Loucy (cell line): ENCODE measurements at regions not wholly inside any gene's neighbourhood (a gene's known extent, or its start where the extent isn't known, plus 50 kb on each side); places are given as distances from the start of the nearest gene placed in this dataset.

ENCODE experiments used
- H2AFZ ChIP-seq: fragments of 200-600 bp; sonication (generic); 2 replicates; pipeline ENCODE4 v1.6.0; 2016; ENCODE audit warnings: antibody characterized with exemption, mild to moderate bottlenecking, low read length, moderate library complexity
- H3F3A ChIP-seq: fragments of 200-600 bp; 2 replicates; pipeline ENCODE4 v1.6.0; 2016; ENCODE audit warnings: antibody characterized with exemption, low read depth, mild to moderate bottlenecking
- H3K27me3 ChIP-seq: fragments of 200-600 bp; sonication (generic); 2 replicates; pipeline ENCODE4 v1.6.1; 2014; ENCODE audit warnings: low read length, mild to moderate bottlenecking; ENCODE audit not compliant: insufficient read depth, poor library complexity, severe bottlenecking
- H3K36me3 ChIP-seq: fragments of 200-600 bp; sonication (generic); 2 replicates; pipeline ENCODE4 v1.6.1; 2016; ENCODE audit warnings: low read length; ENCODE audit not compliant: insufficient read depth
- H3K4me1 ChIP-seq: fragments of 200-600 bp; sonication (generic); 2 replicates; pipeline ENCODE4 v1.5.1; 2014; ENCODE audit warnings: low read length, mild to moderate bottlenecking; ENCODE audit not compliant: insufficient read depth, poor library complexity, severe bottlenecking
- H3K4me2 ChIP-seq: fragments of 200-600 bp; sonication (generic); 2 replicates; pipeline ENCODE4 v1.6.0; 2014; ENCODE audit warnings: antibody characterized with exemption, low read length, low read depth, mild to moderate bottlenecking; ENCODE audit not compliant: poor library complexity, severe bottlenecking
- H3K4me3 ChIP-seq: fragments of 200-600 bp; sonication (generic); 2 replicates; pipeline ENCODE4 v1.5.1; 2014; ENCODE audit warnings: low read length, mild to moderate bottlenecking, mixed read lengths; ENCODE audit not compliant: poor library complexity, severe bottlenecking
- H3K79me2 ChIP-seq: fragments of 200-600 bp; sonication (generic); 2 replicates; pipeline ENCODE4 v1.6.1; 2014; ENCODE audit warnings: low read length; ENCODE audit not compliant: insufficient read depth
- H3K9ac ChIP-seq: fragments of 200-600 bp; sonication (generic); 2 replicates; pipeline ENCODE4 v1.6.0; 2014; ENCODE audit warnings: mild to moderate bottlenecking, low read depth, low read length, moderate library complexity; ENCODE audit not compliant: poor library complexity, severe bottlenecking
- H3K9me2 ChIP-seq: fragments of 200-600 bp; sonication (generic); replicated peaks from 2 replicates; pipeline ENCODE4 v1.6.1; 2016; ENCODE audit warnings: low read depth, low read length, mixed read lengths
- H3K9me3 ChIP-seq: fragments of 200-600 bp; sonication (generic); 2 replicates; pipeline ENCODE4 v1.6.1; 2014; ENCODE audit warnings: mild to moderate bottlenecking, antibody characterized with exemption, low read length, low read depth; ENCODE audit not compliant: insufficient read depth
- H4K20me1 ChIP-seq: fragments of 200-600 bp; sonication (generic); 2 replicates; pipeline ENCODE4 v1.6.0; 2014; ENCODE audit warnings: antibody characterized with exemption, low read length, mild to moderate bottlenecking; ENCODE audit not compliant: insufficient read depth, poor library complexity, severe bottlenecking
- CTCF ChIP-seq: fragments of 200-600 bp; sonication (generic); conservative IDR thresholded peaks from 2 replicates; pipeline ENCODE4 v1.5.1; 2014; ENCODE audit warnings: mild to moderate bottlenecking, antibody characterized with exemption, low read length
- EZH2phosphoT487 ChIP-seq: fragments of 200-600 bp; IDR thresholded peaks from 2 replicates; pipeline ENCODE4 v1.6.1; 2018; ENCODE audit warnings: antibody characterized with exemption, mild to moderate bottlenecking, moderate library complexity, borderline replicate concordance

GRCh38 chr6:135617222-135617621, 119.7 kb upstream of the AHI1 start:
- Histone ChIP-seq H3K4me2 (no peak overlapping the region), H3K9ac (no peak overlapping the region), H3K9me3 (no peaks in the 10 kb centered on the region), H2AFZ (no peak overlapping the region), H3K4me3 (no peak overlapping the region), H4K20me1 (no peaks in the 10 kb centered on the region), H3K79me2 (no peaks in the 10 kb centered on the region), H3K27me3 (no peaks in the 10 kb centered on the region), H3K36me3 (no peaks in the 10 kb centered on the region), H3F3A (no peaks in the 10 kb centered on the region), H3K4me1 (no peaks in the 10 kb centered on the region), H3K9me2 (no peaks in the 10 kb centered on the region)
- TF ChIP-seq CTCF, result no peak
- TF ChIP-seq EZH2phosphoT487, result no peak

- Histone ChIP-seq H3K4me2 (no peak overlapping the region), H3K9me3 (no peaks in the 10 kb centered on the region), H3K27me3 (no peaks in the 10 kb centered on the region), H4K20me1 (no peaks in the 10 kb centered on the region), H3K4me3 (no peak overlapping the region), H3F3A (no peaks in the 10 kb centered on the region), H2AFZ (no peak overlapping the region), H3K9ac (no peak overlapping the region), H3K4me1 (no peaks in the 10 kb centered on the region), H3K9me2 (no peaks in the 10 kb centered on the region), H3K79me2 (no peaks in the 10 kb centered on the region), H3K36me3 (no peaks in the 10 kb centered on the region)
- TF ChIP-seq CTCF (no peak), EZH2phosphoT487 (no peak)
Observed at GRCh38 chr6:135622081-135622480, 124.5 kb upstream of the AHI1 start.

GRCh38 chr6:135623979-135624378, 126.4 kb upstream of the AHI1 start:
- no peak overlapping the region for H2AFZ ChIP-seq
- H4K20me1 ChIP-seq, result no peaks in the 10 kb centered on the region
- H3K4me3 ChIP-seq, result no peak overlapping the region
- H3K9me3 ChIP-seq, result no peaks in the 10 kb centered on the region
- no peaks in the 10 kb centered on the region for H3F3A ChIP-seq
- TF ChIP-seq CTCF, result no peak
- no peak for TF ChIP-seq EZH2phosphoT487
- H3K4me2 ChIP-seq, result no peak overlapping the region
- no peaks in the 10 kb centered on the region for H3K36me3 ChIP-seq
- no peaks in the 10 kb centered on the region for H3K79me2 ChIP-seq
- no peaks in the 10 kb centered on the region for H3K4me1 ChIP-seq
- no peaks in the 10 kb centered on the region for H3K9me2 ChIP-seq
- no peaks in the 10 kb centered on the region for H3K27me3 ChIP-seq
- no peak overlapping the region for H3K9ac ChIP-seq
